ENCODE measurements at regions not wholly inside any gene's neighbourhood (a gene's known extent, or its start where the extent isn't known, plus 50 kb on each side); places are given as distances from the start of the nearest gene placed in this dataset.
"Not testable (repeated sequence)": the region's sequence is repeated elsewhere in the genome, so short reads cannot be mapped to it uniquely, and the experiment has no call there.

DNA sequence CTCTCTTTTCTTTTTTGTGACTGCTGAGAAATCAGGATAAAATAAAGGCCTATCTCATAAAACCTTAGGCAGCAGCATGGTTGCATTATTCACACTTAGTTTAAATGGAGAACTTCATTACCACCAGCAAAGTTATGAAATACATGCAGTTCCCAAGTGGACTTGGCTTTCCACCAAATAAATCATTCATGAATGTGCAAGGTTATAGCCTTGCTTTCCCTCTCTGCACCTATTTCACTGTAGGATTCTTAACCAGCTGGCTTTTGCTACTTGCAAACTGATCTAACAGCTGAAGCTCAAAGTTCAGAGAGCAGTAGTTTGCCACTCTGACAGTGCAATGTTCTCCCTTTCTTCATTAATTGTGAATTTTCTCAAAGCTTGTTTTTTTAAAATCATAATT lies 140.1 kb upstream of the SMIM31 start:
- DNase-seq (ENCODE audit: missing footprints) (no peak), ATAC-seq (no peak)
- intact Hi-C loops (cut with DNase I): no loop called here

- no peak for ATAC-seq
- no peak for DNase-seq (ENCODE audit: missing footprints)
- intact Hi-C loops (cut with DNase I): no loop called here
Observed at GRCh38 chr4:164614329-164614728, 139.6 kb upstream of the SMIM31 start.

DNA sequence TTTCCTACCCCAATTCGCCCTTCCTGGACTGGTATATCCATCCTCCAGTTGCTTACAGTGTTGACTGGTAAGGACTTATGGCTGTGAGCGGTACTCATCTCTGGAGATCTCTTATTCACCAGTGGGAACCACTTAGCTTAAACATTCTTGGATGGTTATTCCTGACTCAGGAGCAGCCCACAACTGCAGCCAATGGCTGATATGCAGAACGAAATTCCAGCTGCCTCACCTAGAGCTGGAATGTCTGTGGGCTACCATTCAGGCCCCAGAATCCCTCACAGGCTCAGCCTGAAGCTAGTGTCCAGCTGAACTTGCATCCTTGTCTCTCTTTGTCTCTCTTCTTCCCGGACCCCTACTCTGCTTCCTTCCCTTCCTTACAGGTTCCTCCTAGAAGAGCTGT lies 138.9 kb upstream of the SMIM31 start:
- no peak for DNase-seq (ENCODE audit: missing footprints)
- no peak for ATAC-seq
- intact Hi-C loops (cut with DNase I): no loop called here

DNA sequence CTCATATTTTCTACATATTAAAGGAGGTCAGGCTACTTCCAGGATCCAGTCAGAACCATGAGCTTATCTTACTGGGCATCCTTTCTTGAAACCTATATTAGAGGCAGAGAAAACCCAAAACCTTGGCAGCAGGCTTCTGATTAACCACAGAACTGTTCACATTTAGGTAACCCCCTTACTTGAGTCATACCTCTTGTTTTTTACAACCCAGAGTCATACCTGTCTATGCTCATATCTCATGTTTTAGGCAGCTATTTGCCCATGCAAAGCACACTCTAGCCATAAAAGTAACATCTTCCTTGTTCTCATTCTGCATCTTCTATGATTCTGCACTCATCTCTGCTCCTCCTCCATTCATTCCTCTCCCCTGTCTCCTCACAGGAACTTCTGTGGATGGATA lies 138.0 kb upstream of the SMIM31 start:
- intact Hi-C loops (cut with DNase I): no loop called here
- no peak for ATAC-seq
- DNase-seq (ENCODE audit: missing footprints): no peak

GRCh38 chr4:164616961-164617360 lies 137.0 kb upstream of the SMIM31 start:
- DNase-seq (ENCODE audit: missing footprints) (no peak), ATAC-seq (no peak)
- intact Hi-C loops (cut with DNase I): no loop called here

GRCh38 chr4:164617426-164617825 lies 136.5 kb upstream of the SMIM31 start:
- DNase-seq (ENCODE audit: missing footprints): no peak
- no peak for ATAC-seq
- intact Hi-C loops (cut with DNase I): no loop called here

DNA sequence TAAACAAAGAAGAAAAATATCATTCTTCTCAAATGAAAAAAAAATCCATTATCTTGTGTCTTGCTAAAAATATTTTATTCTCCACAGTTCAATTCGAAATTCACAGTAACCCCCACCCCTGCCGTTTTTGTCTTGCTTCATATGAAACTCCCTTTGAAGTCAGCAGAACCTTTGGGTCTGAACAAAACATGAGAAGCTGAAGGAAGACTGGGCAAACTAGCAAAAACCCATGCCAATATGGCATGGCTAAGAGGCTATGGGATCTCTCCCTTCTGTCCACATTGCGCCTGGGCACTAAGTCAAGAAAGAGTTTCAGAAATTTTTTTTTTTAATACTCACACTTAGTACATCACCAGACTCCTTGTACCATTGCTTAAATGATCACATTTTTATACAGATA lies 136.0 kb upstream of the SMIM31 start:
- DNase-seq (ENCODE audit: missing footprints) (no peak), ATAC-seq (no peak)
- intact Hi-C loops (cut with DNase I): no loop called here

- DNase-seq (ENCODE audit: missing footprints): no peak
- ATAC-seq: no peak
- intact Hi-C loops (cut with DNase I): no loop called here
Observed at GRCh38 chr4:164621886-164622521, 131.9 kb upstream of the SMIM31 start.

DNA sequence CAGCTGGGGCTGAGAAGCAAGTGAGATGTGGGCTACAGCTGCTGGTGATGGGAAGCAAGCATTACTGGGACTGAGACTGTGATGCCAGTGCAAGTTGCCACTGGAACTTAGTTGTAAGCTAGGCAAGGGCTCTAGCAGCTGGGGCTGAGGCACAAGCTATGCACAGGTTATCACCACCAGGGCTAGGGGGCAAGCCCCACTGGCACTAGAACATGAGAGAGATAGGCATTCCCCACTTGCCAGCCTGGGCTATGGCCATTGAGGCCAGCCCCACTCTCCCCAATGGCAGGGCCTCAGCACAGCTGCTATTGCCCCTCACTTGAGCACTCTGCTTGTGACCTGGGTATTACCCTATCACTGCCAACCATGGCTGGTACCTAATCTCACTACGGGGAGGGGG lies 130.8 kb upstream of the SMIM31 start:
- ATAC-seq (no peak), DNase-seq (ENCODE audit: missing footprints) (peak; percentile 58)
- intact Hi-C loops (cut with DNase I): no loop called here

- no peak for ATAC-seq
- intact Hi-C loops (cut with DNase I): no loop called here
- no peak for DNase-seq (ENCODE audit: missing footprints)
Observed at GRCh38 chr4:164639001-164639400, 114.9 kb upstream of the SMIM31 start.

GRCh38 chr4:164648151-164648848 lies 105.6 kb upstream of the SMIM31 start:
- intact Hi-C loops (cut with DNase I): no loop called here
- DNase-seq (ENCODE audit: missing footprints) (no peak), ATAC-seq (no peak)

GRCh38 chr4:164648849-164649212 lies 105.1 kb upstream of the SMIM31 start:
- intact Hi-C loops (cut with DNase I): no loop called here
- DNase-seq (ENCODE audit: missing footprints) (no peak), ATAC-seq (no peak)

- ATAC-seq (no peak), DNase-seq (ENCODE audit: missing footprints) (no peak)
- intact Hi-C loops (cut with DNase I): no loop called here
Observed at GRCh38 chr4:164659765-164660164, 94.2 kb upstream of the SMIM31 start.

- ATAC-seq; DNase-seq (ENCODE audit: missing footprints); intact Hi-C loops (cut with DNase I): not testable (repeated sequence)
Observed at GRCh38 chr4:164676152-164676551, 77.8 kb upstream of the SMIM31 start.

- intact Hi-C loops (cut with DNase I): no loop called here
- no peak for ATAC-seq
- DNase-seq (ENCODE audit: missing footprints): no peak
Observed at GRCh38 chr4:164683040-164683439, 70.9 kb upstream of the SMIM31 start.

GRCh38 chr4:164695650-164696049 lies 58.3 kb upstream of the SMIM31 start:
- ATAC-seq: no peak
- no peak for DNase-seq (ENCODE audit: missing footprints)

GRCh38 chr4:164700471-164700870 lies 53.5 kb upstream of the SMIM31 start:
- intact Hi-C loops (cut with DNase I): no loop called here
- DNase-seq (ENCODE audit: missing footprints) (no peak), ATAC-seq (no peak)

More at GRCh38 chr4:164695650-164696049, 58.3 kb upstream of the SMIM31 start:
- intact Hi-C loops (cut with DNase I): no loop called here

- ATAC-seq: no peak
- intact Hi-C loops (cut with DNase I): no loop called here
- no peak for DNase-seq (ENCODE audit: missing footprints)
Observed at GRCh38 chr4:164701665-164702064, 52.3 kb upstream of the SMIM31 start.
